Trophoblast cell (in vitro differentiated cells and primary cell): ENCODE measurements at regions not wholly inside any gene's neighbourhood (a gene's known extent, or its start where the extent isn't known, plus 50 kb on each side); places are given as distances from the start of the nearest gene placed in this dataset.

Experiments used
- DNase-seq, 2 donors: peaks; one replicate each; pipeline ENCODE4 v3.0.0-alpha.2; 2016
- H2AFZ ChIP-seq: 2 replicates; pipeline ENCODE4 v1.6.1; 2013; ENCODE audit warnings: low read length, moderate library complexity, mild to moderate bottlenecking; ENCODE audit not compliant: insufficient read depth, poor library complexity
- H2AK5ac ChIP-seq: 2 replicates; pipeline ENCODE4 v1.6.1; 2013; ENCODE audit warnings: mild to moderate bottlenecking, low read length
- H2BK120ac ChIP-seq: 2 replicates; pipeline ENCODE4 v1.6.1; 2013; ENCODE audit warnings: low read length, mild to moderate bottlenecking, moderate library complexity; ENCODE audit not compliant: insufficient read depth, poor library complexity
- H2BK12ac ChIP-seq: 2 replicates; pipeline ENCODE4 v1.6.1; 2013; ENCODE audit warnings: mild to moderate bottlenecking, low read length, moderate library complexity
- H2BK5ac ChIP-seq: 2 replicates; pipeline ENCODE4 v1.6.1; 2013; ENCODE audit warnings: low read length, low read depth, moderate library complexity, mild to moderate bottlenecking; ENCODE audit not compliant: poor library complexity
- H3K14ac ChIP-seq: 2 replicates; pipeline ENCODE4 v1.6.1; 2013; ENCODE audit warnings: mild to moderate bottlenecking, low read length
- H3K18ac ChIP-seq: 2 replicates; pipeline ENCODE4 v1.6.1; 2013; ENCODE audit warnings: mild to moderate bottlenecking, low read length
- H3K23ac ChIP-seq: 2 replicates; pipeline ENCODE4 v1.6.1; 2013; ENCODE audit warnings: low read length
- H3K27ac ChIP-seq: 2 replicates; pipeline ENCODE4 v1.5.1; 2013; ENCODE audit warnings: low read depth, mild to moderate bottlenecking, inconsistent platforms, low read length, moderate library complexity
- H3K27me3 ChIP-seq: 2 replicates; pipeline ENCODE4 v1.6.1; 2013; ENCODE audit warnings: inconsistent platforms, mild to moderate bottlenecking, low read length, moderate library complexity; ENCODE audit not compliant: insufficient read depth
- H3K36me3 ChIP-seq, 2 experiments: 1 replicate in 1 of 2; 2 replicates in 1 of 2; pipeline ENCODE4 v1.6.1; 2013; ENCODE audit warnings: low read length in 2 of 2, mild to moderate bottlenecking in 2 of 2, moderate library complexity in 1 of 2; ENCODE audit not compliant: insufficient read depth in 2 of 2, control insufficient read depth in 1 of 2
- H3K4ac ChIP-seq: 2 replicates; pipeline ENCODE4 v1.6.1; 2013; ENCODE audit warnings: low read depth, mild to moderate bottlenecking, low read length, moderate library complexity
- H3K4me1 ChIP-seq, 2 experiments: 1 replicate in 1 of 2; 2 replicates in 1 of 2; pipeline ENCODE4 v1.6.1; 2013; ENCODE audit warnings: low read length in 2 of 2, mild to moderate bottlenecking in 2 of 2, moderate library complexity in 1 of 2; ENCODE audit not compliant: insufficient read depth in 2 of 2, control insufficient read depth in 1 of 2
- H3K4me2 ChIP-seq: 2 replicates; pipeline ENCODE4 v1.6.1; 2013; ENCODE audit warnings: inconsistent platforms, mild to moderate bottlenecking, low read length, moderate library complexity
- H3K4me3 ChIP-seq: 2 replicates; pipeline ENCODE4 v1.5.1; 2013; ENCODE audit warnings: mild to moderate bottlenecking, low read depth, low read length, inconsistent platforms
- H3K79me1 ChIP-seq: one replicate; pipeline ENCODE4 v1.6.1; 2013; ENCODE audit warnings: low read length
- H3K79me2 ChIP-seq: 2 replicates; pipeline ENCODE4 v1.6.1; 2013; ENCODE audit warnings: low read length, mild to moderate bottlenecking; ENCODE audit not compliant: control insufficient read depth, insufficient read depth, poor library complexity
- H3K9ac ChIP-seq: 2 replicates; pipeline ENCODE4 v1.6.1; 2013; ENCODE audit warnings: mild to moderate bottlenecking, low read length
- H3K9me3 ChIP-seq: 2 replicates; pipeline ENCODE4 v1.6.1; 2013; ENCODE audit warnings: low read depth, mild to moderate bottlenecking, control low read depth, inconsistent platforms, low read length; ENCODE audit not compliant: insufficient read depth
- H4K12ac ChIP-seq: 2 replicates; pipeline ENCODE4 v1.6.1; 2013; ENCODE audit warnings: low read depth, mild to moderate bottlenecking, low read length, moderate library complexity
- H4K8ac ChIP-seq: 2 replicates; pipeline ENCODE4 v1.6.1; 2013; ENCODE audit warnings: low read depth, mild to moderate bottlenecking, low read length, moderate library complexity
- H4K91ac ChIP-seq: one replicate; pipeline ENCODE4 v1.6.1; 2013; ENCODE audit warnings: low read depth, mild to moderate bottlenecking, low read length, moderate library complexity
- WGBS: extraction: QIAGEN DNeasy Blood & Tissue Kit; methylation state at CpG from one replicate; pipeline ENCODE4 v1.1.7; 2013; ENCODE audit warnings: missing lambda C conversion rate; ENCODE audit not compliant: insufficient read length, insufficient coverage; ENCODE audit errors: extremely low coverage; 5-methylcytosine and 5-hydroxymethylcytosine counted together

DNA sequence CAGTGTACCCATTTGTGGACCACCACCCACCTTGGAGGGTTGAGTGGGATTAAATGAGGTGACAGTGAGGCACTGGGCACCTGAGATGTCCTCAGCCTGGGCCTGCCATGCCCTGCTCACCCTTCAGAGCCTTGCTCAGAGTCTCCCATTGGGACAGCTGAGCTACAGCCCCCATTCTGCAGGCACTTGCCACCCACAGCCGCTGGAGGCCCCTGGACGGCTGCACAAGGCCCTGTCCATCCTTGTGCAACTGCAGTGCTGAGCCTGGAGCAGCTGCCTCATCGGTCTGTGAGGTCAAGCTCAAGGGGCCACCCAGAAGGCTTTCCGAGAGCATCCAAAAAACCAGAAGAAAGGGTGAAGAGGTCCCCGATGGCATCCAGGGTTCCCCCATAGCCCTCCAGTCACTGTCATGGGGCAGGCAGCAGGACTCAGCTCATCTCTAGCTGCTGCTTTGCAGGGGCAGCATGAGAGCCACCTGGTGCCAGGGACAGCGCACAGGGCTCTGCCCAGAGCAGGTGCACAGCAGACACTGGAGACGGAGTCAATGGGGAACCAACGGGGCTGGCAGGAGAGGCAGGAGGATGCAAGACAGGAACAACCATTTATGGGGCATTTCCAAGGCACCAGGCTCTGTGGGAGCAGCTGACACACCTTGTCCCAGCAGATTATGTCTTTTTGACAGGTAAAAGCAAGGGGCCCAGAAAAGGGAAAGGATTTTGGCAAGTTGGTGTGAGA, 84.6 kb downstream of the ARL6IP4 start:
- DNase-seq = no peak
- H2BK12ac ChIP-seq = no peak overlapping the region
- no peaks in the 10 kb centered on the region for H3K27me3 ChIP-seq
- no peaks in the 10 kb centered on the region for H3K79me2 ChIP-seq
- no peak overlapping the region for H2BK5ac ChIP-seq
- no peak overlapping the region for H3K4ac ChIP-seq
- H3K79me1 ChIP-seq = no peaks in the 10 kb centered on the region
- no peak overlapping the region for H3K9ac ChIP-seq
- no CpG with 5 or more reads among the region's 8 CpGs for WGBS
- H3K23ac ChIP-seq = no peak overlapping the region
- H2BK120ac ChIP-seq = no peak overlapping the region
- no peaks in the 10 kb centered on the region for H3K9me3 ChIP-seq
- H3K27ac ChIP-seq = no peak overlapping the region
- H3K36me3 ChIP-seq = no peaks in the 10 kb centered on the region
- no peak overlapping the region for H4K91ac ChIP-seq
- no peak overlapping the region for H3K18ac ChIP-seq
- H4K8ac ChIP-seq = no peak overlapping the region
- H2AFZ ChIP-seq = no peak overlapping the region
- H2AK5ac ChIP-seq = no peak overlapping the region
- H3K14ac ChIP-seq = no peak overlapping the region
- no peak overlapping the region for H4K12ac ChIP-seq
- peaks cover 6 to 7% of the 10 kb centered on the region in 2 experiments for H3K4me1 ChIP-seq
- H3K4me2 ChIP-seq = no peak overlapping the region
- no peak overlapping the region for H3K4me3 ChIP-seq

DNA sequence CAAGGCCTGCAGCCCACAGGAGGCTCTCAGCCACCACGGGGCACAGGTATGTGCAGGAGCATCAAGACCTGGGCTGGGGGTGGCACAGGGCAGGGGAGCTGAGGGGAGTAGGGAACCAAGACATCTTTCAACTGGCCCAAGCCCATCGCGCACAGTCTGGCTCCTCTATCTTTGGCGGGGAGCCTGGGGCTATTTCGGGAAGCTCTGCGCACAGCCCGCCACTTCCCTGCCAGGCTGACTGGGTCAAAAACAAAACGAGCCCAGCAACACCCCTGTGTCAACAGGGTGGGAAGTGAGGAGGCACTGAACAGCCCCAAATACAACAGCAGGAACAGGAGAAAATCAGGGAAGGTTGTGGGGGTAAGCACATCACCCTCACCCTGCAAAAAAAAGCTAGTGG, 83.9 kb downstream of the ARL6IP4 start:
- no peak overlapping the region for H3K4me3 ChIP-seq
- no peak for DNase-seq

DNA sequence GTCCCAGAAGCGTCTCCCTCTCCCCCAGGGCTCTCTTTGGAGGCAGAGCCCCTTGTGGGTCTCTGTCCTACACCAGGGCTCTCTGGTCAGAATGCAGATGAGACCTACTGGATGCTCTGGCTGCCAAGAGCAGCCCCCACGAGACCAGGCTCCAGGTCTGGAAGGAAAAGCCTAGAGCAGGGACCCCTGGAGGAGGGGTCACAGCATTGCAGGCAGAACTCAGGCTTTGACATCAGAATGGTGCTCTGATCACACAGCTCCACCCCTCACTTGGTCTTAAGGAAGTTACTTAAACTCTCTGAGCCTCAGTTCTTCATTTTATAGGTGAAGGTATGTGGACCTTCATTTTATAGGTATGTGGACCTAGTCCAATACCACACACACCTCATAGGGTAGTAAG, 83.1 kb downstream of the ARL6IP4 start:
- Histone ChIP-seq H2AK5ac (no peak overlapping the region), H3K27me3 (no peaks in the 10 kb centered on the region), H2BK120ac (no peak overlapping the region), H2BK5ac (no peak overlapping the region), H3K79me2 (no peaks in the 10 kb centered on the region), H3K4me1 (peaks cover 4 to 6% of the 10 kb centered on the region in 2 experiments), H3K4ac (no peak overlapping the region), H3K9ac (no peak overlapping the region), H4K12ac (no peak overlapping the region), H2BK12ac (no peak overlapping the region), H3K79me1 (no peaks in the 10 kb centered on the region), H4K8ac (no peak overlapping the region), H3K9me3 (no peaks in the 10 kb centered on the region), H3K27ac (no peak overlapping the region), H3K4me3 (no peak overlapping the region), H3K36me3 (no peaks in the 10 kb centered on the region), H2AFZ (no peak overlapping the region), H3K23ac (no peak overlapping the region), H4K91ac (no peak overlapping the region), H3K4me2 (no peak overlapping the region), H3K18ac (no peak overlapping the region), H3K14ac (no peak overlapping the region)
- WGBS = no CpG with 5 or more reads among the region's 2 CpGs
- no peak for DNase-seq

More for the DNA sequence above, 83.9 kb downstream of the ARL6IP4 start:
- peaks cover 4 to 6% of the 10 kb centered on the region in 2 experiments for H3K4me1 ChIP-seq
- peak overlapping the region; percentile 2 for H2AFZ ChIP-seq
- no peak overlapping the region for H4K91ac ChIP-seq
- H4K8ac ChIP-seq = no peak overlapping the region
- H2BK120ac ChIP-seq = no peak overlapping the region
- H3K27me3 ChIP-seq = no peaks in the 10 kb centered on the region
- no CpG with 5 or more reads among the region's 8 CpGs for WGBS
- no peak overlapping the region for H3K23ac ChIP-seq
- H3K9ac ChIP-seq = no peak overlapping the region
- H3K36me3 ChIP-seq = no peaks in the 10 kb centered on the region
- no peaks in the 10 kb centered on the region for H3K79me2 ChIP-seq
- H3K18ac ChIP-seq = no peak overlapping the region
- H4K12ac ChIP-seq = no peak overlapping the region
- no peaks in the 10 kb centered on the region for H3K79me1 ChIP-seq
- H3K4ac ChIP-seq = no peak overlapping the region
- H3K14ac ChIP-seq = no peak overlapping the region
- no peak overlapping the region for H3K27ac ChIP-seq
- H2BK5ac ChIP-seq = no peak overlapping the region
- H3K9me3 ChIP-seq = no peaks in the 10 kb centered on the region
- no peak overlapping the region for H2BK12ac ChIP-seq
- no peak overlapping the region for H3K4me2 ChIP-seq
- H2AK5ac ChIP-seq = no peak overlapping the region

DNA sequence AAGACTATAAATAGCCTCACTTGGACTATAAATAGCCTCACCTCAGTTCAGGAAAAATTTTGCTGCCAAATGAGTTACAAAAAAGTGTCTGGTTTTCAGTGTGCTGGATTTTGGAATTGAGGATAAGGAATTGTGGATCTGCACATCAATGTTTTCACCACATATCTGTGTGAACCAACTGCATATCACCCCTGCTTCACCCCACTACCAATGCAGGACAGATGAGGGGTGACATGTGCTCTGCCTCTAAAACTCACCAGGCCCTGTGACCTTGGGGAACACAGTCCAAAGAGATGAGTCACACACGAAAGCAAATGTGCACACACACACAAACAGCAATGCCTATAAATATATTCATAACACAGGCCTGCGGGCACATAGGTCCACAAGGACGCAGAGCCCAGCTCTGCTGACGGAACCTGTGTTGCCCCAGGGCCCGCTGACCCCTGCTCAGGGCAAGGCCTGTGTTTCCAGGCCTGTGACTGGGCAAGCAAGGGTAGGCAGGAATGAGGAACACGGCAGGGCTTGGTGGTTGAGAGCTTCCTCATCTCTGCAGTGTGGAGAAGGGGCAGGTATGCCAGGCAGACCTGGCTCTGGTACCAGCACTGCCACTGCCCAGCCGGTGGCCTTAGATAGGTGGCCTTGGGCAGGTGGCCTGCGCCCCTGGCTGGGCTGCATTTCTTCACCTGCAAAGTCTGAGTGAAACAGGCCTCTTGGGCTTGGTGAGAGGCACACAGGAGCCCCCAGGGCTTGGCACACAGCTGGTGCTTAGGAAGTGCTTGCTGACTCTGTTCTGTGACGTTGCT, 82.4 kb downstream of the ARL6IP4 start:
- no peak overlapping the region for H3K9ac ChIP-seq
- H2BK5ac ChIP-seq = no peak overlapping the region
- H2AK5ac ChIP-seq = no peak overlapping the region
- H3K23ac ChIP-seq = no peak overlapping the region
- no peak overlapping the region for H3K4me3 ChIP-seq
- no peak overlapping the region for H3K4me2 ChIP-seq
- H3K79me1 ChIP-seq = no peaks in the 10 kb centered on the region
- no peak overlapping the region for H2BK120ac ChIP-seq
- H3K4me1 ChIP-seq = peaks cover 4 to 6% of the 10 kb centered on the region in 2 experiments
- no peak overlapping the region for H3K14ac ChIP-seq
- DNase-seq = peak; percentile 94 to 96
- H3K27me3 ChIP-seq = no peaks in the 10 kb centered on the region
- H4K91ac ChIP-seq = no peak overlapping the region
- H3K4ac ChIP-seq = no peak overlapping the region
- H4K8ac ChIP-seq = no peak overlapping the region
- H4K12ac ChIP-seq = no peak overlapping the region
- WGBS = no CpG with 5 or more reads among the region's 9 CpGs
- H3K36me3 ChIP-seq = no peaks in the 10 kb centered on the region
- no peaks in the 10 kb centered on the region for H3K9me3 ChIP-seq
- H2AFZ ChIP-seq = no peak overlapping the region
- no peak overlapping the region for H3K18ac ChIP-seq
- no peak overlapping the region for H2BK12ac ChIP-seq
- no peak overlapping the region for H3K27ac ChIP-seq
- no peaks in the 10 kb centered on the region for H3K79me2 ChIP-seq
